HT1080 (cell line): ENCODE measurements at regions not wholly inside any gene's neighbourhood (a gene's known extent, or its start where the extent isn't known, plus 50 kb on each side); places are given as distances from the start of the nearest gene placed in this dataset.
A peak's percentile ranks its signal among the peaks of the same experiment; 100 is the strongest.

ENCODE experiments used
- DNase-seq: peaks from one replicate; pipeline ENCODE4 v3.0.0-alpha.2; 2015; ENCODE audit warnings: low read depth

DNA sequence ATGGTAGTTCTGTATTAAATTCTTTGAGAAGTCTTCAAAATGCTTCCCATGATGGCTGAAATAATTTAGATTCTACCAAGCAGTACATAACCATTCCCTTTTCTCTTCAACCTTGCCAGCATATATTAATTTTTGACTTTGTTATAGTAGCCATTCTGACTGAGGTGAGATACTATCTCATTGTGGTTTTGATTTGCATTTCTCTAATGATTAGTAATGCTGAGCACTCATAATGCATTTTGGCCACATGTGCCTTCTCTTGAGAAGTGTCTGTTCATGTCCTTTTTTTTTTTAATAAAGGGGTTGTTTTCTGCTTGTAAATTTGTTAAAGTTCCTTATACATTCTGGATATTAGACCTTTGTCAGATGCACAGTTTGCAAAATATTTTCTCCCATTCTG lies 173.9 kb downstream of the CALCRL start:
- no peak for DNase-seq

DNA sequence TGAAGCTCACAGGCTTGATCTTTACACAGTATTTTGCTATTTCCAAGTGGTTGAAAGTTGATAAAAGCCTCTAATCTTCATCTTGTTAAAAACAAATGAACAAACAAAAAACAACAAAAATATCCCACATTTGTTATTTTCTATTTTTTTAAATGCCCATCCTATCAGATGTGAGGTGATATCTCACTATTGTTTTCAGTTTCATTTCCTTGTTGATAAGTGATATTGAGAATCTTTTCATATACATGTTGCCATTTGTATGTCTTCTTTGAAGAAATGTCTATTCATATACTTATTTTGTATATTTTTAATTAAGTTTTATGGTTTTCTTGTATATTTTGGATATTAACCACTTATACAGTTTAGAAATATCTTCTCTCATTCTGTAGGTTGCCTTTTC lies 175.8 kb downstream of the CALCRL start:
- DNase-seq: no peak

DNA sequence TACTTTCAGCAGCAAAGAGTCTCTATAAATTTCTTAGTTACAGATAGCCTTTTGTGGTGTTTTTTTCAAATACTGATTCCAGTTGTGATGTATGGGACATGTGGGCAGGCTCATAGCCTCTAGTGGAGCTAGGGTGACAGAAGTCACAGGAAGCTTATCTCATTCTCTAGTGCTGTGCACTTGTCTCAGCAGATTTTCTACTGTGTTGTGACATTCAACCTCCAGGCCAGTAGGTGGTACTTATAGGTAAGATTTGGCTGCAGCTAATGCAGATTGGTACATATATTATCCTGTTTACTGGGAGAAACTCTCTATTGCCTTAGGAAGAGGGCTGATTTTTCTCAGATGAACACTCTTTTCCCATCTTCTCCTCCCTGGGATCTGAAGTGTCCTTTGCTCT lies 176.2 kb downstream of the CALCRL start:
- DNase-seq: no peak

DNA sequence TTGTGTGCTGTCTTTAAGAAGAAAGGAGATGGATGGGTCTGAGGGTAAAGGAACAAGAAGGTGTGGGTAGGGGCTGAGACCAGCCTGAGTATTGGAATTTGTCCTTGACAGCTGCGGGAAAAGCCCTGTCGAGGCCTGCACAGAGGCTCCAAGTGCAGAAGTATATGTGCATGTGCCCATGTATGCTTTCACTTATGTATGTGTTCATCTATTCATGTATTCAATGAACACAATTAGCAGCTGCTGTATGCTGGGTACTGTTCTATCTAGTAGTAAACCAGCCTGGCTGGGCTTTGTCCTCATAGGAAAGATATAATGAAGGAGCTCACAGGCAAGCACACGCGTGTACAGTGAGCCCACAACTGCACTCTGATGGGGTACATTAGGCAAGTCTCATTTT lies 181.4 kb downstream of the CALCRL start:
- DNase-seq: no peak

DNA sequence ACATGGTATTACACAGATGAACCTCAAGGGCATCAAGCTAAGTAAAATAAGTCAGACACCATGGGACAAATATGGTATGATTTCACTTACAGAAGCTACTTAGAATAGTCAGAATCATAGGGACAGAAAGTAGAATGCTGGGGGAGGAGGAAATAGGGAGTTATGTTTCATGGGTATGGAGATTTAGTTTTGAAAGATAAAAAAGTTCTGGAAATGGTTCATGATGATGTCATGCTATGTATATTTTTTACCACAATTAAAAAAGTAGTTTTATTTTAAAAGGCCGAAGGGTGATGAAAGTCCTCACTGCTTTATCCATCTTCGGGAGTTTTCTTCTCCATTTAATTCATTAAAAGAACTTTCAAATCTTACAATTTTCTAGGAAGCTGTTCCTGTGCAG lies 181.9 kb downstream of the CALCRL start:
- DNase-seq: no peak

DNA sequence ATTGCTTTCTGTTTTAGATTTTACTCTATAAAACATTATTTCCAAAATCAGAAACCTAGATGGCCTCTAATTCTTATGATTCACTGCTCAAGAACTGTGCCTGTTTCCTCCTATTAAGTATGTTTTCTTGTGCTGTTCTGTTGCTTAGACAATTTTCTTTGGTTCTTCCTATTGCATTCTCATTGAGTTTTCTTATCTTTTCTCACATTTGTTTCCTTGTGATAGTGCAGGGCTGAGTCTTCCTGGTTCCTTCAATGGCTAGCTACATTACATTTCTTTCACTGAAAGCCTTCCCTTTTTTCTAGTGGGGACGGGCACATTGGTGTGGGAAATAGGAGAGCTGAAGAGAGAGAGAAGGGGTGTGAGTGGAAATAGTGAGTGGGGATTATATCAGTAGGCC lies 183.4 kb downstream of the CALCRL start:
- no peak for DNase-seq

DNA sequence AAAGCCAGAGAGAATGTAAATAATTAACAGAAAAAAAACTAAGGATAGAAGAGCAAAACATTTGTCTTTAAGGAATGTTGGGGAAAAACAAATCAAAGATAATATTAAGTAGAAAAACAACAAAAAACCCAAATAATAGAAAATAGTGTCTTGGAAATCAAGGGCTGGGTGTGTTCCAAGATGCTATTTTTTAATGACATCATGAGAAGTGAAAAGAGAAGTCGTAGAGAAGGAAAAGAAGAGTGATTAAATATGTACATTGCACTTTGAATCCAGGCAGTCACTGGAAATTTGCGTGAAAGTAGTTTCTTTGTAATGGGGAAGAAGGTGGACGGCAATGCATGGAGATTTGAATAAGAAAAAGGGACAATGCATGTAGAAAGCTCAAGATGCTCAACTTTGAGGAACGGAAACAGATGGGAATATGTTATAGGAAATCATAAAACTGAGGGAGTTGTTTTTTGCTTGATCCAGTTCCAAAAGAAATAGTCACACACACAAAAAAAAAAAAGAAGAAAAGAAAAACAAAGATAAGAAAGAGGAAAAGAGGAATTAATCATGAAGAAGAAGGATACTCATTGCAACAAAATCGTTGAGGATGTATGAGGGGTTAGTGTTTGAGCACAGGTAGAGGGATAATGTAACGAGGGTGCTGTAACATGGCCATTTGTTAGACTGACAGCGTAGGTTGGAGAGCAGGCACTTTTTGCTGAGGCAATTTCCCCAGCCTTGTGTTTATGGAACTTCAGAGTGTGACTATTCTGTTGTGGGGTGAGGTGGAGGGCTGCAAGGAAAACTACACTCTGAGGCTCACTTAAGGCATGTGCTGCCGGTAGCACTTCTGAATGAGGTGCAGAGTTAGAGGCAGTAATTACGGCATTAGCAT lies 184.1 kb downstream of the CALCRL start:
- no peak for DNase-seq

DNA sequence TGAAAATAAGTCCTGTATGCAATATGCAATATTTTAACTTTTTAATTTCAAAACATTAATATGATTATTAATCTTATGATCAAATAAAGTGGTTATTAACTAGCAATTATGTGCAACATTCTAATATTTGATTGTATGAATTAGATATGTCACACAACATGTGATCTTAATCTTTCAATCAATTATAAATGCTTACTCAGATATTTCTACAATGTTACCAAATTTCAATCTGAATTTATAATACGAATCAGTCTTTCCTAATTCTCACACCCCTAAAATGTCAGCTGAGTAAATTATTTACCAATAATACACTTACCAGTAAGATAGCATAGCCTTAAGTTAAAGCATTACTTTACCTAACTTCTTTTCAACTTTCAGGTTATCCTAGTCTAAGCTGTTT lies 186.3 kb downstream of the CALCRL start:
- no peak for DNase-seq

DNA sequence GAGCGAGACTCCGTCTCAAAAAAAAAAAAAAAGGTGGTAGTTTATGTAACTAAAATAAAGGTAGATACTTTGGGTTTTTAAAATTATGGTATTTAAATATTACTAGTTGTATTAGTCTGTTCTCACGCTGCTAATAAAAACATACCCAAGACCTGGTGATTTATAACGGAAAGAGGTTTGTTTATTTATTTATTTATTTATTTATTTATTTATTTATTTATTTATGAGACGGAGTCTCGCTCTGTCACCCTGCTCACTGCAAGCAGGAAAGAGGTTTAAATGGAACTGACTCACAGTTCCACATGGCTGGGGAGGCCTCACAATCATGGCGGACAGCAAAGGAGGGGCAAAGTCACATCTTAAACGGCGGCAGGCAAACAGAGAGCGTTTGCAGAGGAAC lies 196.0 kb downstream of the CALCRL start:
- no peak for DNase-seq

DNA sequence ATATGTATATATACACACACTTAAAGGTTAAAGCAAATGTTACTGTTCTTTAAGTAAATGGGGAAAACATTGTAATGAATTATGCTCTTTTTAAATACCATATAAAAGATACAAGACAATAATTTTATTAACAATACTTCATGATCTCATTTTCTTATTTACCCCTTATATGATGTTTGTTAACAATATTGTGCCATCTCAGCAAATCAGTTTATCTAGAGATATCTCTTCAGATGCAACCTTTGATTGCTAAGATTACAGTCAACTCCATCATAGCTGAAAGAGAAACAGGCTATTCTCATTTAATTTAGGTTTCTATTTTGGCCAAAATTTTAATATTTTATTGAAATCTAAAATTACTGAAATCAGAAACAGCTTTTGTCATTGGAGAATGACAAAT lies 197.9 kb downstream of the CALCRL start:
- DNase-seq: no peak

DNA sequence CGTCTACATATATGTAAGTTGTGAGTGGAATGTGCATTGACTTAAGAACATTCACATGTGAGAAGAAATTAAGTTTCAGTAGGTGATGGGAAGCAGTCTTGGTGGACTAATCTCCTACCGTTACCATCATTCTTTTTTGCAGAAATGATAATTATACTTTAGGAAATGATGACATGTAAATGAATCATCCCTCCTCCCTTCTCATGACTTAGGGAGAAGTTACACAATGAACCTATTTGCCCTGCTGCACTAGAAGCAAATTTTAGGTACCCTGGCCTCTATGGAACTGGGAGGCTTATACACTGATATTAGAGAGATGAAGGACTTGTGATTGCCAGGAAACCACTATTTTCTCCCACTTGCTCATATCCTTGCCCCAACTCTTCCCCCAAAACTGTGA lies 214.2 kb downstream of the CALCRL start:
- DNase-seq: peak; percentile 47

DNA sequence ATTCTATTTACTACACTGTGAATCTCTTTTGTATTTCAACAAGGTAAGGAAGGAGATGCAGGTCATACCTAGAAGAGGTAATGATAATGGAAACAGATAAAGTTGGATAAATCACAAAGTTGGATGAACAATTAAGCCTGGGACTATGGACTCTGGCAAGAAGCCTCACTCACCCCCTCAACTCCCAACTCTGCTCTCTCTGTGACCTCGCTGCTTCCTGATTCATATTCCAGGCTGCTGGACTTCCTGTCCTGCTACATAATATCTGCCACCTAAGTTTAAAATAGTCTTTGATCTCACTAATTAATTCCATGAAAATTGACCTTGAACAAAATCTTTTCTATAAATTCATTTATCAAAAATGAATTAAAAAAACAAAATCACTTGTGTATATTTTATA lies 215.3 kb downstream of the CALCRL start:
- no peak for DNase-seq

DNA sequence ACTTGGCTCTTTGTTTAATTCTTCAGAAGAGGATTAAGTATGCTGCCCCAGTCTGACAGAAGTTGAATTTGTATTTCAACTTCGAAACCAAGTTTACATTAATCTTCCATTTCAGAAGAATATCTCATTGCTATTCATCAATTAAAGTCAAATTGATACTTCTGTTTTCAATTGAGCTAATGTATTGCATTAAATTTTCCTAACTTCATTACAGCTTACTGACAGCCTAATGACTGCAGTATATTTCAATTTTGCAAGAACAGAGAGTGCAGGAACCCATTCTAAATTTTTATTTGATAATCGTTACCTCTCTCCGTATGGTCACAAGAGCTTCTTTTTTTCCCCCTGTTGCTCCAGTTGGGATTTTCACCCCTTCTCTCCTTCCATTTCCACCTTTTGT lies 218.0 kb downstream of the CALCRL start:
- no peak for DNase-seq

DNA sequence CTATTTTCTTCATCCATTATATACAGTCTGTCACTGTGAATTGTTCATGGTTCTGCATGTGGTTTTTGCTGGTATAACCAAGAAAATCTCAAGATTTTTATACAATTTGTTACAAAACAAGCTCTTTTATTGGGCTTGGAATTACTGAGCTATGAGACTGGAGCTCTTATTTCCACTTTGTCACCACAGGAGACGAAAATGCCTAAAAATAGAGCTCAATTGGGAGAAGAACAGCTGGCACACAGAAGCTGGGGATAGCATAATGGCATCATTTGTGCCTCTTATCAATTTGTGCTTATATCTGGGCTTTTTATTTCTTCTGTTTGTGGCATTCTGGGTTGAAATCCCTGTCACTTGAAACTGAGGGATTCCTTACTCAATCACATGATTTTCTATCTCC lies 219.1 kb downstream of the CALCRL start:
- DNase-seq: no peak

DNA sequence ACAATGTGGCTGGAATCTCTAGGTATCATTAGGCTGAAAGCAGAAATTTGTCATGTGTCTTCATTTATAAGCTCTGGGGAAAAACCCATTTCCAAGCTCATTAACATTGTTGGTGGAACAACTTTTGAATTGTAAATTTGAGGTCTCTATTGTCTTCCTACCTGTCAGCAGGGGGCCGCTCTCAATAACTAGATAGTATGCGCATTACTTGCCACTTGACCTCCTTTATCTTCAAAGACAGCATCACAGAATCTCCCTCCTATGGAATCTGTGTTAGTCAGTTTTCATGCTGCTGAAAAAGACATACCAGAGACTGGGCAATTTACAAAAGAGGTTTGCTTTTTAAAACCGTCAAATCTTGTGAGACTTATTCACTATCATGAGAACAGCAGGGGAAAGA lies 223.1 kb downstream of the CALCRL start:
- DNase-seq: no peak

DNA sequence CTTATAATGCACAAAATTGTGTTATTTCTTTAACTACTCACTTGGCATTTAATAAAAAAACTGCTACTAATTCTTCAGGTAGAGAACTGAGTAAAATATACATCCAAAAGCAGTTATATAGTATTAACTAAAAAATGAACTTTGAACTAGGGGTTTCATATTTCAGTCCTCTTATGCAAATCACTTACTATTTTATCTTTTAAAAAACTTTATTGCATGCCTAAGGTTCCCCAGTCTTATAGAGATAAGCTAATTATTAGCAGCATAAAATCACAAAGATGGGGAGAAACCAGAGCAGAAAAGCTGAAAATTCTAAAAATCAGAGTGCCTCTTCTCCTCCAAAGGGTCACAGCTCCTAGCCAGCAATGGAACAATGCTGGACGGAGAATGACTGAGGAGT lies 228.0 kb downstream of the CALCRL start:
- no peak for DNase-seq

DNA sequence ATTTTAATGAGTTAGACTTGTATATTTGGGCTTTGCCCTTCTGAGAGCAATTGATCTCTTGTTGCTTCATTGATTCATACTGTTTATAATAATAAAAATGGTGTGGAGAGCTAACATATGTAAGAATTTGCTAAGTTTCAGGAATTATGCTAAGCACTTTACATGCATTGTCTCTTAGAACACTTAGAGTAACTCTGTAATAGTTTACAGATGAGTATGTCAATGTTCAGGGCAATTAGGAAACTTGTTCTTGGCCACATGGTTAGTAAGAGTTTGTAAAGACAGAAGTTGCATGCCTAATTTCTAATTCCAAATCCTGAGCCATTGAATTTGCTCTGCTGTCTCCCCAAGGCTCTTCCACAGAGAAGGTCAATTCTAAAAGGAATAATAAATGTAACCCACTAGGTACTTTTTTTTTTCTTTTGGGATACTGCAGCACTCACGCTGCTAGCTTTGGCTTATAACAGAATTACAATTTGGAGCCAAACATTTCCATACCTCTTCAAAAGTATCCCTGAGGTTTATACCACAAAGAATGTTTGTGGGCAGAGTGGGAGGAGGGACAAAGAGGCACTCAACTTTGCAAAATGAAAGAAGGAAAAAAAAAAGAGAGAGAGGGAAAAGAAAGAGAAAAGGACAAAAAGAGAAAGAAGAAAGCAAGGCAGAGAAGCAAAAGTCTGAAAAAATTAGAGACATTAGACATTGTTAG lies 232.4 kb downstream of the CALCRL start:
- peak; percentile 15 for DNase-seq

DNA sequence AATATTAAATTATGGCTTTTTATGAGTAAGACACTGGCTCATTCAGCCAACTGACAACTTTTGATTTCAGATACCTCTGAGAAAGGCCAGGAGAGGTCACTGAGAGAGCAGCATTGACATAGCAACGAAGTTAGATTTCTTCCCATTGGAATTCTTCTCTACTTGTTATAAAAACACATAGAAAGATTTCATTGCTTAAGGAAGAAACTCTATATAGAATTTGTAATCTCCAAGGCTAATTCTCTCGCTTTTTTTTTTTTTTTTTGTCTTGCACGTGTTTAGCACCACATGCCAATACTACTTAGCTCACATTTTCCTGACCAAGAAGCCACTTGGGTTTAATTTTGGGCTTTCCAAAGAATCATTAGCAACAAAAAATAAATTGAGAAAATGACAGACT lies 233.7 kb downstream of the CALCRL start:
- DNase-seq: no peak

DNA sequence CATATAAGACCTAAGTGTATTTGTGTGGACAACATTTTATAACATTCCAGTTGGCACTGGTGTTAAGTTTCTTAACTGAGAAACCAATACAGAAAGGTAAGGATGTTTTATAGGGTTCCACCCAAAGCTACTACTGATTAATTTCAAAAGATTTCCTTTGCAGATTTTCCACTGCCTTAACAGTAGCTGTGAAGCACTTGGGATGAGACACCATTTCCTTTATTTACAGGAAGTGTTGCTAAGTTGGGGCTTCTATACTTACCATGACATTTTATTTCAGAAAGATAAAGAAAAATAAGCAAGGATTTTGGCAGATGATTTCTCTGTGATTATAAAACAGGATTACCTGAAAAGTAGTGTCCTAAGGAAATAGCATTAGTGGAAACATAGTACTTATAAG lies 234.3 kb downstream of the CALCRL start:
- DNase-seq: no peak

DNA sequence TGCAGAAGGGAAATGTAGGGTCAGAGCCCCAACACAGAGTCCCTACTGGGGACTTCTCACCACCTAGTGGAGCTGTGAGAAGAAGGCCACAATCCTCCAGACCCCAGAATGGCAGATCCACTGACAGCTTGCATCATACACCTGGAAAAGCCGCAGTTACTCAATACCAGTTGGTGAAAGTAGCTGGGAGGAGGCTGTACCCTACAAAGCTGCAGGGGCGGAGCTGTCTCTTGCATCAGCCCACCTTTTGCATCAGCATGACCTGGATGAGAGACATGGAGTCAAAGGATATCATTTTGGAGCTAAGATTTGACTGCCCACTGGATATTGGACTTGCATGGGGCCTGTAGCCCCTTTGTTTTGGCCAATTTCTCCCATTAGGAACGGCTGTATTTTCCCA lies 237.3 kb downstream of the CALCRL start:
- no peak for DNase-seq

DNA sequence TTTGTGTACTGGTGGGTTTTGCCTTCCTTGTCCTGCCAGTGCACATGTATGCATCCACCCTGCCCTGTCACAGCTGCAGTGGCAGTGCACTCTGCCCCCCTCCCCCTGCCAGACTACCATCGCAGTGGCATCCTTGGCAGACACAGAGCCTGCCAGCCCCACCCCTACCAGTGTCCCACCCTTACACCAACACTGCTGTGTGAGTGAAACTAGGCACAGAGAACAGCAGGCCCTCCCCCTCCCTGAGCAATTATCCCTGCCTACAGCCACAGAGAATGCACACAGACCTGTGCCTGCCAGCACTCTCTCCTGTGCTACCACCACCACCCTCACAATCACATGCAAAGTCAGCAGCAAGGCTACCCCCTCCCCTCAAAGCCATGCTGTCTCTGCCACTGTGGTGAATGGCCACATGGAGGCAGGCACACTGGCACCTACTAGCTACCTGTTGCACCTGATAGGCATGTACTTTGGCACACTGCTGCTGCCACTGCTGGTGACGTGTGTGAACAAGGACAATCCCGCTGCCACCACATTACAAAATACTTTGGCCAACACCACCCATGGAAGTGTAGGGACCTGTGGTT lies 239.8 kb downstream of the CALCRL start:
- DNase-seq: no peak

DNA sequence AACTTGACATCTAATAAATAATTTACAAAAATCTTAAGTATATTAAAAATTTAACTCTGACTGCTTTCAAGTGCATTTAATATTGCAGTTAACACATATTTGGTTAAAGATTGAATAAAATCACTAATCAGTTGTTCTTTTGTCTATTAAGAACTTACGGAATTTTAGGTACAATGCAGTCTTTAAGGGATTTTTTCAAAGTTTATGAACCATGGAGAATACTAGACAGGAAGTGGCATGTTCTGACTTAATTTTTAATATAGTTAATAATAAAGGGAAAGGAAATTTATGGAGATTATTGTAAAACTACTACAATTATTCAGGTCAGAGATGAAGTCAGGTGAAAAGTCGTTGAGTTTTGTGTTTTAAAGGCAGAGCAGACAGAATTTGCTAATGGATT lies 240.9 kb downstream of the CALCRL start:
- no peak for DNase-seq

DNA sequence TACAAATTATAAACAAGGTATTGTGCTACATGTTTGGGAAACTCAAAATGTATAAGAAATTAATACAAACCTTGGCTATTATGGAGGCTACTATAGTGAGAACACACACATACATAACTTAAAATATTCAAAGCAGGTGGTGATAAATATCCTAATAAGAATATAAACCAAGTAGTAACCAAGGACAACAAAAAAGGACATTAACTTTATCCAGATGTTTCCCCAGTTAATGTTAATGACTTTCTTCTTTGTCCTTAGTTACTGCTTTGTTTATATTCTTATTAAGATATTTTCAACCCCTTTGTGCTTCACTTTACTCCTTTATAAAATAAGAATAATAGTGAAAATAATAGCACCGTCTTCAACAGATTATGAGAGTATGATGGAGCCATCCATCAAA lies 241.6 kb downstream of the CALCRL start:
- no peak for DNase-seq
